HG03378 (cell line): ENCODE measurements at regions not wholly inside any gene's neighbourhood (a gene's known extent, or its start where the extent isn't known, plus 50 kb on each side); places are given as distances from the start of the nearest gene placed in this dataset.

Experiments
- ATAC-seq: cut with Tn5 transposase; IDR thresholded peaks from one replicate; pipeline ENCODE4 v1.9.1; 2021; ENCODE audit warnings: mild to moderate bottlenecking, moderate library complexity; ENCODE audit not compliant: unreplicated experiment

DNA sequence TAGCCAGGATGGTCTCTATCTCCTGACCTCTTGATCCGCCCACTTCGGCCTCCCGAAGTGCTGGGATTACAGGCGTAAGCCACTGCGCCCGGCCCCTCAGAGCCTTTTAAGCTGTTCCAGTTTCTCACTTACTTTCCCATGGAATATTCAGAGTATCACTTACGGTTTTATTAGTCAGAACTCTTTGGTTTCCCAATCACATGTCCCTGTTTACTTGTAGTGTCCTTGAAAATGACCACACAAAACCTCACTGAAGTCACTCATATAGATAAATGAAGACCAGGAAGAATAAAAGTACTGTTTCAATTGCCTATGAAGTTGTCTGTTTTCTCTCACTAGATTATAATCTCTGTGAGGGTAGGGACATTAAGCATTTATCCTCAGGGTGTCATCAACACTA lies 217.2 kb upstream of the HCCS start:
- ATAC-seq, result no peak

DNA sequence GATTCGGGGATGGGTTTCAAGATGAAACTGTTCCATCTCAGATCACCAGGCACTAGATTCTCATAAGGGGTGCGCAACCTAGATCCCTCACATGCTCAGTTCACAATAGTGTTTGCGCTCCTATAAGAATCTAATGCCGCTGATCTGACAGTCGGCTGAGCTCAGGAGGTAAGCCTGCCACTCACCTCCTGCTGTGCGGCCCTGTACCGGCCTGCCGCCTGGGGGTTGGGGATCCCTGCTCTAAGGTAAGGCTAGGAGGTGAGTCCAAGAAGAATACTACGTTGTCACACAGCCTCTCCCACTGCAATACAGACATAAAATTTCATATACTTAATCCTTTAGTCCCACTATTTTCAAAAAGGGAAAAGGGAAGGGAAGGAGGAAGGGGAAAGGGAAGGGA lies 213.4 kb upstream of the HCCS start:
- no peak for ATAC-seq

DNA sequence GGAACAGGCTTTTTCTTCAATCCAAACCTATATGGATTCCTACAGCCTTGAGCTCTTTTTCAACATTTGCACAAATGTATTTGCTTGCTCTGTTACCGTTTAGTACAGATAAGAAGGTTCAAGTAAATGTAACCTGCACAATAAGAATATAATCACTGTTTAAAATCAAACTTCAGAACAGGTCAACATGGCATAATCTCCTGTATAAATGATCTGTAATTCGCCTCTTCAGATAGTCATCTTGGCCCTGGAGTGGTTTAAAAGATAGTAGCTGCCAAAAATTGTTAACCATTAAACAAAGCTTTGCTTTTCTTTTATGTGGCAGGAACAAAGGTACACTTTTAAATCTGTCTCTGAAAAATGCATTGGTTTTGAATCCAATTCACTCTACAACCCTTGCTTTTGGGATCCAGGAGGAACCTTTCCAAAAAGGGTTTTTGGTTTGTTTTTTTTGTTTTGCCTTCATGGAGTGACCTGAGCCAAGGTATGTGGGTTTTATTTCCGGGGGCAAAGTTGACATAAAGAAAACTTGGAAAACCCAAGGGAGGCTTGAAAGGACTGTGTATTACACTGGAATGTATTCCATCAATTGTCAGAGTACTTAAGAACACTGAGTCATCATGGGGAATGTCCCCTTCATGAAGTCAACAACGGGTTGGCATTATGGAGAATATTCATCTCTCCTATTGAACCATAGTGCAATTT lies 210.4 kb upstream of the HCCS start:
- no peak for ATAC-seq

DNA sequence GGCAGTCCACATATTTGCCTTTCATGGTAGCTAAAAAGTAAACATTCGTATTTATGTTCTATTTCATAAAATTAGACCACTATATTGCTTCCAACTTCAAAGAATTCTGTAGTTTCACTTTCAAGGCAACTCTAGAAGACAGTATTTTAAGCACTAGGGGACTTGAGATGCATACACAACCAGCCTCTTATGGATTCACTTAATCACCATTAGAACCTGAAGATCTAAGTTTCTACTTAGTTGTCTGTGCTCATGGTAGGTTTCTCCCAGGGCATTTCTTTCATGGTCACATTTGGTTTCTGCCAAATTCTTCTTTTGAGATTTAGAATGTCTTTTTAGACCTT lies 209.9 kb upstream of the HCCS start:
- ATAC-seq, result no peak

DNA sequence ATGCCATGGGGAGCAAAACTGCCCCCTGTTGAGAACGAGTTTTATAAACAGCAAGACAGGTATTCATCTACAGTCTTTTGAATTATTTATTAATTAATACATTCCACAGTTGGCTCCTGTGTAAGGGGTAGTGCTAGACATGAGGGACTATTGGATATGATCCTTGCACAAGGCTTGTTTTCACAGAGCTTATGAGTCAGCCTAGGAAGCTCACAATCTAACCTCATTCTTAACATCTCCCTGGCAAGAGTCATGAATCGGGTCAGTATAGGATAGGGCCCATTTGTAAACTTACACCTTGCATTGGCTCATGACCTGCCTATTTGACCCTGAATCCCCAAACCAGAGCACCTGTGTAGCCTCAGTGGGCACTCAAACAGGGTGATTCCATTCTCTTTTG lies 209.1 kb upstream of the HCCS start:
- no peak for ATAC-seq

DNA sequence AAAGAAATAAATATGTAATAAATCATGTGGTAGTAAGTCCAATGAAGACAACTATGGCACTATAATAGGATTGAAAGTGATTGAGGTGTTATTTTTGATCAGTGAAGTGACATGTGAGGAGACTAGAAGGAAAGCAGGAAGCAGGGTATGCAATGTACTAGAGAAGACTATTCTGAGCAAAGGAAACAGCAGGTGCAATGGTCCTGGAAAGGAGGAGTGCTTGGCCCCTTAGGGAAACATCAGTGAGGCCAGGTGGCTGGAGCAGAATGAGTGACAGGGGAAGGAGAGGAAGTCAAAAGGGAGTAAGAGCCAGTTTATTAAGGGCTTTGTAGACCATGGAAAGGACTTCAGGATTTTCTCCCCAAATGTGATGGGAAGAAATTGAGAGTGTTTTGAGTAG lies 207.6 kb upstream of the HCCS start:
- no peak for ATAC-seq

DNA sequence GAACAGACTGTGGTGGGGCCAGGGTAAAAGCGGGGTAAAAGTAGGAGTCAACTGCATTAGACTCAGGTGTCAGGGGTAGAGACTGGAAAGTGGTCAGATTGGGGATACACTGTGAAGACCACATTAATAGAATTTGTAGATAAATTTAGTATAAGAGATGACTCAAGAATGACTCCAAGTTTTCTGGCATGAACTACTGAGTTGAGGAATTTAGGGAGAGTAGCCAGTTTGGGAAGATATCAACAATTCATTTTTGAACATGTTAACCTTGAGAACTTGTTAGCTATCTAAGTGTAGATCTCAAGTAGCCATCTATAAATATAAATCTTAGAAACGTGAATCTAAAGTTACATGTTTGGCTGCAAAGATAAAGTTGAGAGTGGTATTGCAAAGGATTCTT lies 206.9 kb upstream of the HCCS start:
- no peak for ATAC-seq

DNA sequence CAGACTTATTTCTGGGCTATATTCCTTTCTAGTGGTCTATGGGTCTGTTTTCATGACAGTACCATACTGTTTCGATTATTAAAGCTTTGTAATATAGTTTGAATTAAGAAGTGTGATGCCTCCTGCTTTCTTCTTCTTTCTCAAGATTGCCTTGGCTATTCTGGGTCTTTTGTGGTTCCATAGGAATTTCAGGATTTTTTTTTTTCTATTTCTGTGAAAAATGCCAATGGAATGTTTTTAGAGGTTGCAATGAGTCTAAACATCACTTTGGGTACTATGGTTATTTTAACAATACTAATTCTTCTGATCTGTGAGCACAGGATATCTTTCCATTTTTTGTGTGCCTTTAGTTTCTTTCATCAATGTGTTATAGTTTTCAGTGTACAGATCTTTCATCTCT lies 204.3 kb upstream of the HCCS start:
- ATAC-seq, result no peak

DNA sequence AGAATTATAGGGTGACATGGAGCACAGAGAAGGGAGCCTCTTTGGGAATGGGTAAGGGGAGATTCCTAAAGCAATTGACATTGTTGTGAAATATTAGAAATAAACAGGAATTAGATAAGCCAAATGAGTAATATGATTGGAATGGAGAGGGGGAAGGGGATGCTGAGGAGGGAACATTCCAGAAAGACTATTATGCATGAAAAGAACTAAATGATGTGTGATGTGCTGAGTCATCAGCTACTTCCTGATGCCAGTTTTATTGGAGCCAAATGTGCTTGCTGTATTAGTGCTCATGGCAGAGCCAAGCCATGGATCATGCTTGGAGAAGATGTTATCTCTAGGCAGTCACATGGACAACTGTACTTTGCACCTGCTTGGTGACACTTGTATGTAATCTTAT lies 189.0 kb upstream of the HCCS start:
- no peak for ATAC-seq

DNA sequence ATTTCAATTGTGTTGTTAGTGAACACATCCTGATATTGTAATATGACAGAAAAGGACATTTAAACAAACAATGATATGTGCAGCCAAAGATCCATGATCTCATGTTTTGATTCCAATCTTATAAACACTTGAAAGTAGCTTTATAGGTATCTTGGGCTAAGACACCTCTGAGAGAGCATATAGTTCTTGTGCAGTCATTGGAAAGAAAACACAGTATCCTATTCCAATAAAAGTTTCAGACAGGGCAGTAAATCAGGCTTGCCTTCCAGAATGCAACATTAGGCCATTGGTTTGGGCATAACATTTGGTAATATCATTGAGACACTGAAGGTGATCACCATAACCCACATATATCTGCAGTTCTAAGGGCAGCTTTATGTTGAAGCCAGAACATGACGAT lies 188.3 kb upstream of the HCCS start:
- no peak for ATAC-seq

DNA sequence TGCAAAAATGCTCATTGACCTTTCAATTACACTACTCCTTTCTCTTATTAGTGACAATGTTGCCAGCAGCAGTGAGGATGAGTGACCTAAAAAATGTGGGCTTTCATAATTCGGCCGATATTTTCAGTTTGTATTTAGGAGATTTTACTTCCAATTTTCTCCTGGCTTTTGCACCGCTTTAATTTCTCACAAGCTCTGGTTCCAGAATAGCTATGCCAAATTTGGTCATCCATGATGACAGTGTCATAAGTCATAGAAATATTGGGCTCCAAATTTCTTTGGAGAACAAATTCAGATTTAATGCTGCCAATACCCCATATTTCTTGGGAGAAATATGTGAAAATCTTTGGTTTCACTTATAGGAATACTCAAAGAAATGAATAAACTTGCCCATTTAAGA lies 187.7 kb upstream of the HCCS start:
- ATAC-seq, result no peak

DNA sequence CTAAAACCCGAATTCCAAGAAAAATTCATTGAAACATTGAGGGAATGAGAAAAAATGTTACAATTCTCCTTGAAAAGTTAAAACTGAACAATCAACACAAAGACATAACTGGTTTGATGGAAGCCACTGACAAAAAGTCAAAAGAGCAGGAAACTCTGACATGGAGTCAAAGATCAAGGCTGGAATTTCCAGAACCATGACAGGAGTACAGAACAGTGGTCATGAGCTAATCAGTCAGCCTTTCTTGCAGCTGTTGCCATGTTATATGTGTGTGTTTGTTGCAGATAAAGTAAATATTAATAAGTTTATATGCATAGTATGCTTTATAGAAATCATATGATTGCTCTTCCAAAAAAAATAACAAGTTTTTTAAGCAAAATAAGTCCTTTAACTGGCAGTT lies 184.7 kb upstream of the HCCS start:
- ATAC-seq, result no peak

DNA sequence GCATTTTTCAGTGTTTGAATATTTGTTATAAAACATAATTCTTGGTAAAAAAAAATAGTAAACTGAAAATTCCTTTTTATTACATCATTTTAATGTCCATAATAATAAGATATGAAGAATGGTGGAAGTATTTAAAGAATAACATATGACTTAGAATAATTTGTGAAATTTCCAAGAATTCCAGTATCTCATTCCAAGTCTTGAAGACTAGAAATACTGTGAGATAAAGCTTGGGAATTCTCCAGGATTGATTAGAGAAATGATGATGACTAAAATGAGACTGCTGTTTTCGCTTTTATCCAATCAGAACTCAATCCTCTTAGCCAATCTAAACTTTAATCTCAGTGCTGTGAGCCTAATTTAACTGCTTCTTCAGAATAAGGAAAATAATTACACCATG lies 184.2 kb upstream of the HCCS start:
- no peak for ATAC-seq

DNA sequence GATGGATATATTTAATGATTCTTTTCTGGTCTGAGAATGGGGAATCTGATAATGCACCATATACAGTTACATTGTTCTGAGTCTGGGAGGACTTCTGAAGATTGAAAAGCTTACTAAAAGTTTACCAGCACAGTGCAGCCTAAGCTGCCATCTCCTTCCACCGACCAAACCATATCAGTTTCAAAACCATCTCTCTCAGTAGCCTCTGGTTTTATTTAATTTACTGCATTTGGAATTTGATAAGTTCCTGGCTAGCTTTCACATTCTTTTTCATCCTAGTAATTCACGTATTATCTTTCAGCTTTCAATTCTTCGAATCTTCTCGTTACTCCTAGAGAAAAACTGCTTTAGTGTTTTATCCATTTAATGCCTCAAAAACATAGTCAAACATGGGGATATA lies 181.4 kb upstream of the HCCS start:
- ATAC-seq, result no peak

DNA sequence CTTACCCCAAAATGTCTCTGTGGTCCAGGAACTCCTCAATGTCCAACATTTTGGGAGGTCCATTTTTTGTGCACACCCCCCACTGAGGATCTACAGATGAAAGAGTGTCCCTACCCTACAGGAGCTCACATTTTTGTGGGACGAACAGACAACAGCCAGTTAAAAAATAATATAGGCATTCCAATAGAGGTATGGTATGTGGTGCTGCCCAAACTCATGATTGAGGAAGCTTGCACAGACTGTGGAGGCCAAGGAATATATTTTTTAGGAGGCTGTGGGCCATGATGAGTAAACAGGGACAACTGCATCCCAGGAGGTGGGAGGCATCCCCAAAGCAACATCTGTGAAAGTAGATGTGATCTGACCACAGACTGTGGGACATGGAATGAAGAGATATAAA lies 181.0 kb upstream of the HCCS start:
- ATAC-seq, result no peak

DNA sequence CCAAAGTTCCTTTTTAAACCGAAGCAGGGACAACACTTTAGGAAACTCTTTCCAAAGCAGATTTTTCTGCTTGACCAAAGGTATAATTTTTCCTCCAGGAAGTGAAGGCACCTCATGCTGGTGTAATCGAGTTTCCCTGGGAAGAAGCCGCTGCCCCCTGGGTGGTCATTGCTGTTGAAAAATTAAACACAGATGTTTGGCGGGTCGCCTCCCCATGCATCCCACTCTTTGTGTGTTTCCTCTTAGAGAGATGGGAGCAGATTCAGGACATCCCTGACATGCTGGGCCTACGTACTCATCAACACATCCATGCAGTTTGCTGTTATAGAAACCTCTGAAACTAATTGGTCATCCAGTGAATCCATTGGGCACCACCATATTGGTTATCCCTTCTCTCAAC lies 179.2 kb upstream of the HCCS start:
- ATAC-seq, result no peak

DNA sequence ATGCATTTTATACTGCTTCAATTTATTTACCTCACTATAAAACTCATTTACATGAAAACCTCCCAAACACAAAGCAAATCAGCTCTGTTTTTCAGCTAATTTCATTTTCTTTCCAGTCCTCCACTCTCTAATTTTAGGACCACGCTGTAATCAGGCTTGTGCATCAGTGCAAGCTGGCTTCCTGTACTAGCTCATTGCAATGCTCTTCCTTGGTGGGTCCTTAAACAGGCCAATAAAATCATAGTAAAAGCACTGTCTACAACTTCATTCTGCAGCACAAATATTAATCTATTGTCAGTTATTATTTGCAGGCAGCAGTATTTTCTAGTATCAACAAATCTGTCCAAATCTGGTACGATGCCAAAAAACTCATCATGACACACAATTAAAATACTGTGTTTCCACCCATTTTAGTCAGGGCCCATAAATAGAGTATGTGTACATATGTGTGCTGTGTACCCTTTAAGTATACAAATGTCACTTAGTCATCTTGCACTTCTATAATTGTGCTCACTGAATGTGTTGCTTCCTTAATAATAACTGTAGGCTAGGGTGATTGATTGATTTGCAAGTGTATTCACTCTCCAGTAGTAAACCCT lies 178.2 kb upstream of the HCCS start:
- no peak for ATAC-seq

DNA sequence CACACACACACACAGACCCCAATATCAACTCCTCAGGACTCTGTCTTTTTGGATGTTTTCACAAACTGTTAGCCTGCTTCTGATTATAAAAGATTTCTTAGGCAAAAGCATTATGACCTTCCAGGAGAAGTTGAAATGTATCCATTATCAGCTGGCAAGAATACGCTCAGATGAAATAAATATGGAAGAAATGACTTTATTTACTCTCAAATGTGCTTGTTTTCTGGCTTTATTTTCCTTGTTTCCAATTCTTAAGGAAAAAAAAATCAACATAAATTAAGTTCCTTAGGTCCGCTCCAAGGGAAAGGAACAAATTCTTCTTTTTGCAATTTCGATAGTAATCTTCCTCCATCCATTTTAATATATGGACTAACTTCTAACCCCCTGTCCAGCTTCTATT lies 175.6 kb upstream of the HCCS start:
- no peak for ATAC-seq

DNA sequence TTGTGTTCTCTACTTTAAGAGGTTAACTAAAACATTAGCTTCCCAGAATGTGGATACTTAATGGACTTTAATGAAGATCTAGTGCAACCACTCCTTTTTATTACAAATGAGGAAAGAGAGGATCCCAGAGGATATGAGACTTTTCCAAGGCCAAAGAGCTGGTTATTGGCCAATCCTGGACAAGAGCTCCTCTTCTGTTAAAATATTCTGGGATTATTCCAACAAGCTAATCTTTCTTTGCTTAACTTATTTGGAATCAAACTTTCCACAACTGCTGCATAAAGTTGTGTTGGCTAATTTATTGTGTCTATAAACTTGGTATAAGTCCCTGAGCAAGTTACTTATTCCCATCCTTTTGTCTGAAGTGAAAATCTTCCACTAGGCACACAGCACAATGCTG lies 174.2 kb upstream of the HCCS start:
- no peak for ATAC-seq

DNA sequence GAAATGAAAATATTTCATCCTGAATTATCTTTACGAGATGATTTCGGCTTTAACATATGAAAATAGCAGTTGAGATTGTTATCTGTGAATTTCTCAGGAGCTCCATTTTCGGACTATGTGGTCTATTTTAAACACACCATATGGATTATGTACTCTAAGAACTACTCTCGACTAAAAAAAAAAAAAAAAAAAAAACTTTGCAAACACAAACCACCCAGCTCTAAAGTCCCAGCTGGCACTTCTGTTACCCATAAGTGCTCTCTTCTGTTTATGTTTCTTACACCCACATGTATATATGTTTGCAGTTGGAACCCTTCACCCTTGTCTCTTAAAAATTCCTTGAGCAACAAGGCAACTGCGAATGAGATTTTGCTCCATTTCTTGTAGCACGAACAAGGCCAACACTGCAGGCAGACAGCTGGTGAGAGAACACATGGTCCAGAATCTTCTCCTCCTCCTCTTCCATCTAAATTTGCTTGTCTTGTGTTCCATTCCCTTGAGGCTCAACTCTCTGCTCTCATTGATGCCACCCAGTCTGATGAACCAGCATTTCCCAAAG lies 172.7 kb upstream of the HCCS start:
- no peak for ATAC-seq

DNA sequence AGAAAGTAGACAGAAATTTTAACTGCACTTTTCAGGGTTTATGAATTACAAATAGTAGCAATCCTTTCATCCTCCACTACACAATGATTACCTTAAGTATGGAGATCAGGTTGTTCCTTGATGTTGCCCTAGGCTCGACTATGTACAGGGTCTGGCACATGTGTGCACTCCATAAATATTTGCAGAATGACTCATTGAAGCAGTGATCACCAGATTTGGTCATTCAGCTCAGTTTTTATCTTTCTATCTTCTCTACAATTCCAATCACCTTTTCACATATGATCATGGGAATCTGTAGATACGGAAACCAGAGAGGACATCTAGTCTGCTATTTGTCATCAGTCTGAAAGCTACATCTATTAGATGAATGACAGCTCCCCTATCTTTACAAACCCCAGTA lies 171.7 kb upstream of the HCCS start:
- ATAC-seq, result no peak

DNA sequence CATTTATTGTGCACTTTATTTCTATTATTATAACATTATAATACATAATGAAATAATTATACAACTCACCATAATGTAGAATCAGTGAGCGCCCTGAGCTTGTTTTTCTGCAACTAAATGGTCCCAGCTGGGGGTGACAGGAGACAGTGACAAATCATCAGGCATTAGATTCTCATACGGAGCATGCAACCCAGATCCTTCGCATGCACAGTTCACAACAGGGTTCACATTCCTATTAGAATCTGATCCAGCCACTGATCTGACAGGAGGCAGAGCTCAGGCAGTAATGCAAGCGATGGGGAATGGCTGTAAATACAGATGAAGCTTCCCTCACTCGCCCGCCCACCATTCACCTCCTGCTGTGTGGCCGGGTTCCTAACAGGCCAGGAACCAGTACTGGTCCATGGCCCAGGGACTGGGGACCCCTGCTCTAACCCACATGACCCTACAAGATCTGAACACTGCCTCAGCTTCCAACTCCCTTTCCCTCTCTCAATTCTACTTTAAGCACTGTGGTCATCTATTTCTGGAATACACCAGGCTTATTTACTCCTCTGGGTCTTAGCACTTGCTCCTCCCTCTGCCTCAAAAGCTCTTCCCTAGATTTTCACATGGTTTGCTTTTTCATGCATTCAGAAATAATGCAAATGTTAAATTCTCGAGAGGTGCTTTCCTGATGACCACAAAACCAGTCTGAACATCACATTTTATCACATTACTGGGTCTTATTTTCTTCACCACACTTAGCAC lies 166.8 kb upstream of the HCCS start:
- ATAC-seq, result no peak
